ENCODE measurements at regions not wholly inside any gene's neighbourhood (a gene's known extent, or its start where the extent isn't known, plus 50 kb on each side); places are given as distances from the start of the nearest gene placed in this dataset.

DNA sequence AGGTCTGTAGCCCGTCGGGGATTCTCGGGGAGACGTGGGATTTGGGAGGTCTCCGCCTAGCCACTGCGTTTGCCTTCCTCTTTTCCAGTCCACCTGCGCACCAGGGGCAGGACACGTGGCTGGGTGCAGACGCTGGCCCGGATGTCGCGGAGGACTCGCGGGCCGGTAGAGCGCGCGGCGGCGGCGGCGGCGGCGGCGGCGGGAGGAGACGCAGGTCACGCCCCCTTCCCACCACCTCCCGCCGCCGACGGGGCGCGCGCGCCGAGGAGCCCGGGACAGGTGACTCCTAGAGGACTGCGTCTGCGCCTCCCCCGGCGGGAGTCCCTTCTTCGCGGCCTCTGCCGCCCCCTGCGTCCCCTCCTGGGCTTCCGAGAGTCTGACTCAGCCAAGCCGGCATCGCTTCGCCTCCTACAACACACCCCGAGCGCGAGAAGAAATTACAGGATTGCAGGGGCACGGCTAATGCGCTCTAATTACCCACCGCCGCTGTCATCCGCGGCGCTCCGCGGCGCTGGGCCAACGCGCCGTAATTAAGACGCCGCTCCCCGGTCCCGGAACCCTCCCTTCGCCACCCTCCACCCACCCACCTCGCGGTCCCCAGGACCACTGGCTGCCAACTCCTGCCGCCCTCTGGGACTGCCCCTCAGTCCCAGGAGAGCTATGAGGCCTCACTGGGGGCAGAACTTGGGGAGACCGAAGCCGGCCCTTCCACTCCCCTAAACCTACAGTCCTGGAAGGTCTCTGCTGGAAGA, 124.5 kb downstream of the MRPL14 start:
- peaks cover 23 to 27% of the 10 kb centered on the region in 2 donors for H3K4me1 ChIP-seq (ENCODE audit: control insufficient read depth in 2 of 2, insufficient read depth in 2 of 2, low read length in 2 of 2)
- peaks cover 30% of the 10 kb centered on the region for H3K4me1 Mint-ChIP-seq
- peak overlapping the region; percentile 91 for H3K4me2 ChIP-seq (replicated peaks; ENCODE audit: low read depth, low read length, poor library complexity, severe bottlenecking)
- H3K4me3 Mint-ChIP-seq, result peak overlapping the region; percentile 83
- H3K9ac ChIP-seq (ENCODE audit: low read length), result peak overlapping the region; percentile 65
- no peak overlapping the region for H3K27ac ChIP-seq (ENCODE audit: low read length in 2 of 2)
- H3K79me2 ChIP-seq (ENCODE audit: control insufficient read depth, insufficient read depth, low read length), result no peaks in the 10 kb centered on the region
- ATAC-seq (ENCODE audit: low read depth) (peak; percentile 63), DNase-seq (peak; percentile 72)
- ChIA-PET CTCF (no interaction called here), POLR2A (interaction anchor here (0.6 kb wide), 1 partner anchor 302 kb away, joined by 7 read pairs; no protein-coding TSS in a partner anchor)
- H3K27ac Mint-ChIP-seq, result no peak overlapping the region
- H3K4me3 ChIP-seq (ENCODE audit: control extremely low read depth in 1 of 5, extremely low read depth in 1 of 5, insufficient read depth in 1 of 5, low read depth in 2 of 5, low read length in 4 of 5), result peak overlapping the region in 4 of 5 experiments; percentile 29 to 57 (median 50)
- peak overlapping the region; percentile 67 for H2AFZ ChIP-seq (ENCODE audit: insufficient read depth, low read depth, low read length, poor library complexity, severe bottlenecking)
- under 1% methylated on average over 73 of the region's 76 CpGs for WGBS (ENCODE audit: insufficient coverage)
- peaks cover 0 to 60% (median 28%) of the 10 kb centered on the region in 4 experiments for H3K27me3 ChIP-seq (replicated peaks in 1 of 4; ENCODE audit: control extremely low read depth in 1 of 4, control insufficient read depth in 3 of 4, insufficient read depth in 4 of 4, low read length in 3 of 4)
- H3K9me3 ChIP-seq (ENCODE audit: control extremely low read depth in 1 of 3, control insufficient read depth in 2 of 3, insufficient read depth in 1 of 3, low read length in 2 of 3), result peaks cover 0 to 16% (median 0%) of the 10 kb centered on the region in 3 donors
- peaks cover 36% of the 10 kb centered on the region for H3K27me3 Mint-ChIP-seq
- no peak for TF ChIP-seq CTCF (IDR thresholded peaks at IDR 0.05)
- no peak for TF ChIP-seq EZH2 (IDR thresholded peaks at IDR 0.05; ENCODE audit: borderline replicate concordance, insufficient read depth, low read depth, low read length, poor library complexity, severe bottlenecking)
- no peaks in the 10 kb centered on the region for H3K9me3 Mint-ChIP-seq (ENCODE audit: insufficient read depth)
- intact Hi-C loops (cut with micrococcal nuclease), result loop anchor here (5.0 kb wide), 1 partner anchor 70 kb away; no protein-coding TSS in a partner anchor
- H4K20me1 ChIP-seq (ENCODE audit: control insufficient read depth, insufficient read depth, low read length, poor library complexity, severe bottlenecking), result no peaks in the 10 kb centered on the region
- no peaks in the 10 kb centered on the region for H3K36me3 ChIP-seq (replicated peaks in 1 of 2; ENCODE audit: control extremely low read depth in 1 of 2, control insufficient read depth in 1 of 2, extremely low read depth in 1 of 2, insufficient read depth in 2 of 2, low read length in 1 of 2)

GRCh38 chr6:44002067-44002592, 125.1 kb downstream of the MRPL14 start:
- no peak for ATAC-seq (ENCODE audit: low read depth)
- ChIA-PET CTCF (no interaction called here), POLR2A (interaction anchor here (0.6 kb wide), 1 partner anchor 303 kb away, joined by 7 read pairs; no protein-coding TSS in a partner anchor)
- WGBS (ENCODE audit: insufficient coverage), result 9% methylated on average over 35 of the region's 37 CpGs
- peak overlapping the region; percentile 91 for H3K4me2 ChIP-seq (replicated peaks; ENCODE audit: low read depth, low read length, poor library complexity, severe bottlenecking)
- no peak overlapping the region for H3K27ac ChIP-seq (ENCODE audit: low read length in 2 of 2)
- no peaks in the 10 kb centered on the region for H3K36me3 ChIP-seq (replicated peaks in 1 of 2; ENCODE audit: control extremely low read depth in 1 of 2, control insufficient read depth in 1 of 2, extremely low read depth in 1 of 2, insufficient read depth in 2 of 2, low read length in 1 of 2)
- H3K4me3 ChIP-seq (ENCODE audit: control extremely low read depth in 1 of 5, extremely low read depth in 1 of 5, insufficient read depth in 1 of 5, low read depth in 2 of 5, low read length in 4 of 5), result peak overlapping the region in 4 of 5 experiments; percentile 13 to 57 (median 50)
- H3K27ac Mint-ChIP-seq, result no peak overlapping the region
- peak overlapping the region; percentile 83 for H3K4me3 Mint-ChIP-seq
- peaks cover 31% of the 10 kb centered on the region for H3K27me3 Mint-ChIP-seq
- no peak for DNase-seq
- H4K20me1 ChIP-seq (ENCODE audit: control insufficient read depth, insufficient read depth, low read length, poor library complexity, severe bottlenecking), result no peaks in the 10 kb centered on the region
- H3K4me1 ChIP-seq (ENCODE audit: control insufficient read depth in 2 of 2, insufficient read depth in 2 of 2, low read length in 2 of 2), result peaks cover 23 to 27% of the 10 kb centered on the region in 2 donors
- H3K9me3 Mint-ChIP-seq (ENCODE audit: insufficient read depth), result no peaks in the 10 kb centered on the region
- H3K79me2 ChIP-seq (ENCODE audit: control insufficient read depth, insufficient read depth, low read length), result no peaks in the 10 kb centered on the region
- H3K9me3 ChIP-seq (ENCODE audit: control extremely low read depth in 1 of 3, control insufficient read depth in 2 of 3, insufficient read depth in 1 of 3, low read length in 2 of 3), result peaks cover 0 to 16% (median 0%) of the 10 kb centered on the region in 3 donors
- H3K9ac ChIP-seq (ENCODE audit: low read length), result peak overlapping the region; percentile 65
- peaks cover 30% of the 10 kb centered on the region for H3K4me1 Mint-ChIP-seq
- intact Hi-C loops (cut with micrococcal nuclease), result loop anchor here (5.0 kb wide), 1 partner anchor 70 kb away; no protein-coding TSS in a partner anchor
- peaks cover 0 to 59% (median 28%) of the 10 kb centered on the region in 4 experiments for H3K27me3 ChIP-seq (replicated peaks in 1 of 4; ENCODE audit: control extremely low read depth in 1 of 4, control insufficient read depth in 3 of 4, insufficient read depth in 4 of 4, low read length in 3 of 4)
- TF ChIP-seq CTCF (IDR thresholded peaks at IDR 0.05) (no peak), EZH2 (IDR thresholded peaks at IDR 0.05; ENCODE audit: borderline replicate concordance, insufficient read depth, low read depth, low read length, poor library complexity, severe bottlenecking) (no peak)
- H2AFZ ChIP-seq (ENCODE audit: insufficient read depth, low read depth, low read length, poor library complexity, severe bottlenecking), result peak overlapping the region; percentile 67

All from B cell (primary cell).